Small intestine (tissue), 7 donors: ENCODE measurements at regions not wholly inside any gene's neighbourhood (a gene's known extent, or its start where the extent isn't known, plus 50 kb on each side); places are given as distances from the start of the nearest gene placed in this dataset.
"Not testable (repeated sequence)": the region's sequence is repeated elsewhere in the genome, so short reads cannot be mapped to it uniquely, and the experiment has no call there.

Source experiments
- DNase-seq, 2 donors: peaks; one replicate each; pipeline versions ENCODE4 v3.0.0 to v3.0.0-alpha.2; 2013
- FAIRE-seq: peaks from 2 replicates; lab custom pipeline; 2012; peaks lifted over from hg19 to GRCh38; lab: Jason Lieb, UNC
- H3K27ac ChIP-seq, 3 donors: one replicate each; pipeline ENCODE4 v1.5.1; 2013; ENCODE audit warnings: low read length in 2 of 3, mild to moderate bottlenecking in 2 of 3, control low read depth in 1 of 3, inconsistent platforms in 1 of 3, low read depth in 1 of 3, moderate library complexity in 1 of 3
- H3K27me3 ChIP-seq, 3 donors: one replicate each; pipeline ENCODE4 v1.6.1; 2013; ENCODE audit warnings: low read length in 3 of 3, inconsistent platforms in 1 of 3; ENCODE audit not compliant: control insufficient read depth in 3 of 3, insufficient read depth in 3 of 3
- H3K36me3 ChIP-seq, 3 donors: one replicate each; pipeline ENCODE4 v1.6.1; 2013; ENCODE audit warnings: low read length in 3 of 3, inconsistent platforms in 1 of 3, low read depth in 1 of 3, mild to moderate bottlenecking in 1 of 3, moderate library complexity in 1 of 3; ENCODE audit not compliant: control insufficient read depth in 3 of 3, insufficient read depth in 2 of 3
- H3K4me1 ChIP-seq, 3 donors: one replicate each; pipeline ENCODE4 v1.6.1; 2013; ENCODE audit warnings: low read length in 2 of 3, inconsistent platforms in 1 of 3, low read depth in 1 of 3, mild to moderate bottlenecking in 1 of 3, moderate library complexity in 1 of 3; ENCODE audit not compliant: control insufficient read depth in 3 of 3, insufficient read depth in 2 of 3
- H3K4me3 ChIP-seq, 3 donors: one replicate each; pipeline ENCODE4 v1.5.1; 2013; ENCODE audit warnings: low read length in 3 of 3, control low read depth in 1 of 3, inconsistent platforms in 1 of 3, low read depth in 1 of 3, mild to moderate bottlenecking in 1 of 3, moderate library complexity in 1 of 3
- H3K9me3 ChIP-seq, 2 donors: one replicate each; pipeline ENCODE4 v1.6.1; 2013; ENCODE audit warnings: low read depth in 1 of 2, low read length in 1 of 2; ENCODE audit not compliant: control insufficient read depth in 2 of 2, insufficient read depth in 1 of 2
- WGBS, 3 donors: extraction: QIAGEN DNeasy Blood & Tissue Kit; methylation state at CpG; one replicate each; pipeline ENCODE4 v1.1.7; 2013; 5-methylcytosine and 5-hydroxymethylcytosine counted together
- donor health status: healthy with polysubstance abuse.
- donor health status: control.
- donor health status: control.
- donor health status: Bipolar disorder and iron deficiency.
- donor health status: healthy.

DNA sequence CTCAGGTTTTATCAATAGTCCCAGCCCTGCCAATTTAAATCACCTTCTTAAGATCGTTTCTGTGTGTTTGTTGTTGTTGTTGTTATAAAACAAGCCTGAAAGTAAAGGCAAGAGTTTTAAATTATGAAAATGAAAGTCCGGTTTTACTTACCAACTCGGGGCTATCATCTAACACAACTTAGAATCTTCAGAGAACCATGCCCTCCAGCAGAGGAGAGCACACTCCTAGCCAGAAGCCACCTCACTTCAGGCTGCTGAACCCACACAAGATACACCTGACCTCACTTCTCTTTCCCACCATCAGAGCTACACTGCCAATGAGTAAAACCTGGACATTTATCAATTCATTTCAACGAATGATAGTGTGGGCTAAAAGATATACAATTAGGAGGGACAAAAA is 335.2 kb downstream of the IRS1 start:
- Histone ChIP-seq H3K27ac (no peak overlapping the region), H3K4me1 (no peaks in the 10 kb centered on the region), H3K9me3 (peaks cover 0 to 8% of the 10 kb centered on the region in 2 donors), H3K36me3 (no peaks in the 10 kb centered on the region), H3K4me3 (no peak overlapping the region), H3K27me3 (no peaks in the 10 kb centered on the region)
- no peak for DNase-seq
- 58 to 64% (median 63%) methylated on average over 4 of the region's 4 CpGs for WGBS, 3 donors
- FAIRE-seq: no peak

DNA sequence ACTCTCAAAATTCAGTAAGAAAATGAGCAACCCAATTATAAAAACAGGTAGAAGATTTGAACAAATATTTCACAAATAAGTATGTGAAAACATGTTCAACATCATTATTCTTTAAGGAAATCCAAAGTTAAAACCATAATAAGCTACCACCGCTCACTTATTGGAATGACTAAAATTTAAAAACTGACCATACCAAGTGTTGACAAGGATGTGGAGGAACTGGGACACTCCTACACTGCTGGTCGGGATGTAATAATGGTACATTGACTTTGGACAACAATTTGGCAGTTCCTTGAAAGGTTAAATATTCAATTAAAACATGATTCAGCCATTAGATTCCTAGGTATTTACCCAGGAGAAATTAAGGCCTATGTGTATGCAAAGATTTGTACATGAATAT is 336.5 kb downstream of the IRS1 start:
- H3K4me1 ChIP-seq: no peaks in the 10 kb centered on the region
- WGBS, 3 donors: 95 to 96% (median 95%) methylated on average over 2 of the region's 2 CpGs

DNA sequence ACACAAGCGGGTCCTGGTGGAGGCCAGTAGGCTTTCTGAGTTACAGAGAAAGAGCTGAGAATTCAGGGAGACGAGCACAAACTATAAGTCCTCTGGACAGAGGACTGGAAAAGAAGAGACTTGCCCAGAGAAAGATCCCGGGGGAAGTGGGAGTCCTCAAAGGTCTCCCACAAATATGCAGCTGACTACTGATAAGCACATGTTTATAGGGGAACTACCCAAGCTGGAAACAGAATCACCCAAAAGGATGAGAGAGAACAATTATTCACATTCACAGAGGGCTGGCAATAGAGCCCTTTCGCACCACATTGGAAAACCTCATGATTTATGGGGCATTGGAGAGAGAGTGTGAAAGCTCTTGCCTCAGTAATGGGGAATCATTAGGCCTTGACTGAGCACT is 337.6 kb downstream of the IRS1 start:
- WGBS, 3 donors: 68 to 83% (median 77%) methylated on average over 4 of the region's 4 CpGs
- H3K27ac ChIP-seq: no peak overlapping the region
- DNase-seq (no peak), FAIRE-seq (no peak)
- H3K9me3 ChIP-seq: peaks cover 0 to 8% of the 10 kb centered on the region in 2 donors
- no peak overlapping the region for H3K4me3 ChIP-seq
- no peaks in the 10 kb centered on the region for H3K27me3 ChIP-seq
- no peaks in the 10 kb centered on the region for H3K36me3 ChIP-seq
- no peaks in the 10 kb centered on the region for H3K4me1 ChIP-seq

More for the DNA sequence above, 336.5 kb downstream of the IRS1 start:
- Histone ChIP-seq H3K27ac (no peak overlapping the region), H3K27me3 (no peaks in the 10 kb centered on the region), H3K9me3 (peaks cover 0 to 8% of the 10 kb centered on the region in 2 donors), H3K36me3 (no peaks in the 10 kb centered on the region), H3K4me3 (no peak overlapping the region)
- no peak for DNase-seq
- no peak for FAIRE-seq

DNA sequence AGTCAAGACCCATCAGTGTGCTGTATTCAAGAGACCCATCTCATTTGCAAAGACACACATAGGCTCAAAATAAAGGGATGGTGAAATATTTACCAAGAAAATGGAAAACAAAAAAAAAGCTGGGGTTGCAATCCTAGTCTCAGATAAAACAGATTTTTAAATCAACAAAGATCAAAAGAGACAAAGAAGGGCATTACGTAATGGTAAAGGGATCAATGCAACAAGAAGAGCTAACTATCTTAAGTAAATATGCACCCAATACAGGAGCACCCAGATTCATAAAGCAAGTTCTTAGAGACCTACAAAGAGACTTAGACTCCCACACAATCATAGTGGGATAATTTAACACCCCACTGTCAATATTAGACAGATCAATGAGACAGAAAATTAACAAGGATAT is 343.5 kb downstream of the IRS1 start:
- not testable (repeated sequence) for FAIRE-seq, DNase-seq, H3K27me3 ChIP-seq, H3K4me3 ChIP-seq, H3K27ac ChIP-seq, H3K36me3 ChIP-seq, H3K4me1 ChIP-seq
- H3K9me3 ChIP-seq: peaks cover 0 to 23% of the 10 kb centered on the region in 2 donors
- WGBS, 3 donors: 91 to 95% (median 92%) methylated on average over 1 of the region's 1 CpG

DNA sequence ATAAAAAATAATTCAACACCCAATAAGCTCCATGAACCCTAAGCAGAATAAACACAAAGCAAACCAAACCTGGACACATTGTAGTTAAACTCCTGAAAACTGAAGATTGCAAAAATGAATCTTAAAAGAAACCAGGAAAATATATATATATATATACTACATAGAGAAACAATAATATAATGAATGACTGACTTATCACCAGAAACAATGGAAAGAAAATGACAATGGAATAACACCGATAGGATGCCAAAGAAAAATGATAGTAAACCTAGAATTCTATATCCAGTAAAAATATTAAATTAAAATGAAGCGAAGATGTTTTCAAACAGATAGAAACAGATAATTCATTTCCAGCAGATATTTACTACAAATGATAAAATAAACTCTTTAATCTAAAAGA is 346.9 kb downstream of the IRS1 start:
- peaks cover 0 to 20% of the 10 kb centered on the region in 2 donors for H3K9me3 ChIP-seq
- H3K27ac ChIP-seq: no peak overlapping the region
- FAIRE-seq: no peak
- no peaks in the 10 kb centered on the region for H3K27me3 ChIP-seq
- H3K36me3 ChIP-seq: no peaks in the 10 kb centered on the region
- DNase-seq: no peak
- WGBS, 3 donors: 76 to 93% (median 90%) methylated on average over 2 of the region's 2 CpGs
- peaks cover 0 to 1% (median 0%) of the 10 kb centered on the region in 3 donors for H3K4me1 ChIP-seq
- H3K4me3 ChIP-seq: no peak overlapping the region

DNA sequence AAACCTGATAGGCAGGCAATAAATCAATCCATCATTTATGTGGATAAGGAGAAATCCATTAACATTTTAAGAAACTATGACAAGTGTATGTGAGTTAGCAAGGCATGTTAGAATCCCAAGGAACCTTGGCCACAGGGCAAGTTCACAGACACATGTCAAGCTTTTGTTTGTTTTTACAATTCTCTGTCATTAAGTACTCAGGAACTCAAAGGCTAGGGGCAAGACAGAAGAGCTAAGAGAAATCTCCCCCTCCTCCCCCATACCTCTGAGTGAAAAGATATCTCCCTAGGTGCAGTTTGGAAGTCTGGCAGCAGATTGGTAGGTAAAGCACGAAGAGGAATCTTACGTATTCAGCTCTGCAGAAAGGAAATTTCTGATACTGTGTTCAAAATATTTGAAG is 348.1 kb downstream of the IRS1 start:
- peaks cover 0 to 19% of the 10 kb centered on the region in 2 donors for H3K9me3 ChIP-seq
- H3K27ac ChIP-seq: no peak overlapping the region
- H3K36me3 ChIP-seq: no peaks in the 10 kb centered on the region
- WGBS, 3 donors: 84 to 93% (median 89%) methylated on average over 2 of the region's 2 CpGs
- FAIRE-seq: no peak
- no peaks in the 10 kb centered on the region for H3K27me3 ChIP-seq
- no peak for DNase-seq
- no peak overlapping the region for H3K4me3 ChIP-seq
- H3K4me1 ChIP-seq: peaks cover 0 to 13% (median 0%) of the 10 kb centered on the region in 3 donors

DNA sequence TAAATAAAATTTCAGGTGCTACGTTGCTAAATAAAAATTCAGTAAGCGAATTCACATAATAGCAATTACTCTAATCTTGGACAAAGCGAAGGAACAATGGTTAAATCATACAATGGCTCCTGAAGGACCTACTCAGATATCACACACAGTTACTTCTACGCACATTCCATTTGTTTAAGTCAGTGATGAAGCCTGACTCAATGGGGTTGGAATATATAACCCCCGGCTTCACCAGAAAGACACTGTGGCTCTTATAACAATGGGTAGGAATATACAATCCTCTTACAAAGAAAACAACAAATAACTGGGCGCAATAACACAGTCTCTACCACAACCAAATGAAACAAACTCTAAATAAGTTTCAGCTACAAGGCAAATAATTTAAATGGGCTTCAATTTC is 349.5 kb downstream of the IRS1 start:
- no peak overlapping the region for H3K27ac ChIP-seq
- no peak overlapping the region for H3K4me3 ChIP-seq
- H3K36me3 ChIP-seq: no peaks in the 10 kb centered on the region
- peaks cover 0 to 14% of the 10 kb centered on the region in 2 donors for H3K9me3 ChIP-seq
- no peak for FAIRE-seq
- H3K27me3 ChIP-seq: no peaks in the 10 kb centered on the region
- DNase-seq: no peak
- WGBS, 3 donors: 87 to 95% (median 93%) methylated on average over 6 of the region's 6 CpGs
- H3K4me1 ChIP-seq: peaks cover 0 to 20% (median 0%) of the 10 kb centered on the region in 3 donors

DNA sequence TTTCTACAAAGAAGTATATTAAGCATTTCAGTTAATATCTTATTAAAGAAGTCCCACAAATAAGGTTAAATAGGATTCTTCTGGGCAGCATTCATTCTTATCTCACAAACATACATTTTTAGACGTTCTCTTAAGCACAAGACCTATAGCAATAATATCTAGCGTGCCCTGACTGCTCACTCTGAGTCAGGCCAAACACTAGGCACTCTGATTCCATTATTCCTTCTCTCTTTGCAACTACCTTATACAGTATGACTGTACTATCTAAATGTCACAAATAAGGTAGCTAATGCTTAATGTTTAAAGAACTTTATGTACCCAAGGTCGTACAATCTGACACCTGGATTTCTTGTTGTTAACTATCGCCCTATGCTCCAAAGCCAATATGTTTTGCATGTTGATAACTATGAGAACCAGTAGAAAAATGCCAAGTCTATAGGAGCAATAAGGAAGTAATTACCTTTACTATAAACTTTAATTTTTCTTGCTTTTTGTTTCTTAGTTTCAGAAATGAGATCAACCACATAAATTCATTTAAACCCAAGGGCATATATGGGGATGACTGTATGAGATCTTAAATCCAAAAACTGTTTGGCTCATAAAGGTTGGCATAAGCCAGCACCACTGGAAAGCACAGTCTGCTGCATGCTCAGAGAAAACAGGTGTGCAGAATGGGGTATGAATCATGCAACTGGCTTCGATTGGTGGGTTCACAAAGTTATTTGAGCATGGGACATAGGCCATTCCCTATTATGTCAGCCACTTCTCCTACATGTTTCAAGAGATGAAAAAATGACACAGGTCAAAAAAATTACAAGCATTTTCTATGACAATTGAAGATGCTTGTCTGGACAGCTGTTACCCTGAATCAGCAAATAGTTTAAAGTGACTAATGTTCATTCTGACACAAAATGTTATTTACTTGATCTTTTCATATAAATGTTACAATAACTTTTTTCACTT is 352.0 kb downstream of the IRS1 start:
- Histone ChIP-seq H3K27ac (peak overlapping the region in 1 of 3 donors; percentile 80), H3K9me3 (no peaks in the 10 kb centered on the region), H3K36me3 (no peaks in the 10 kb centered on the region), H3K4me3 (no peak overlapping the region), H3K4me1 (peaks cover 3 to 43% (median 4%) of the 10 kb centered on the region in 3 donors), H3K27me3 (no peaks in the 10 kb centered on the region)
- 12 to 58% (median 40%) methylated on average over 5 of the region's 5 CpGs for WGBS, 3 donors
- peak; percentile 39 for FAIRE-seq
- DNase-seq: peak; percentile 65 to 80
